Loucy (cell line): ENCODE measurements at regions not wholly inside any gene's neighbourhood (a gene's known extent, or its start where the extent isn't known, plus 50 kb on each side); places are given as distances from the start of the nearest gene placed in this dataset.

Experiments used
- H2AFZ ChIP-seq: fragments of 200-600 bp; sonication (generic); 2 replicates; pipeline ENCODE4 v1.6.0; 2016; ENCODE audit warnings: antibody characterized with exemption, mild to moderate bottlenecking, low read length, moderate library complexity
- H3F3A ChIP-seq: fragments of 200-600 bp; 2 replicates; pipeline ENCODE4 v1.6.0; 2016; ENCODE audit warnings: antibody characterized with exemption, low read depth, mild to moderate bottlenecking
- H3K27me3 ChIP-seq: fragments of 200-600 bp; sonication (generic); 2 replicates; pipeline ENCODE4 v1.6.1; 2014; ENCODE audit warnings: low read length, mild to moderate bottlenecking; ENCODE audit not compliant: insufficient read depth, poor library complexity, severe bottlenecking
- H3K36me3 ChIP-seq: fragments of 200-600 bp; sonication (generic); 2 replicates; pipeline ENCODE4 v1.6.1; 2016; ENCODE audit warnings: low read length; ENCODE audit not compliant: insufficient read depth
- H3K4me1 ChIP-seq: fragments of 200-600 bp; sonication (generic); 2 replicates; pipeline ENCODE4 v1.5.1; 2014; ENCODE audit warnings: low read length, mild to moderate bottlenecking; ENCODE audit not compliant: insufficient read depth, poor library complexity, severe bottlenecking
- H3K4me2 ChIP-seq: fragments of 200-600 bp; sonication (generic); 2 replicates; pipeline ENCODE4 v1.6.0; 2014; ENCODE audit warnings: antibody characterized with exemption, low read length, low read depth, mild to moderate bottlenecking; ENCODE audit not compliant: poor library complexity, severe bottlenecking
- H3K4me3 ChIP-seq: fragments of 200-600 bp; sonication (generic); 2 replicates; pipeline ENCODE4 v1.5.1; 2014; ENCODE audit warnings: low read length, mild to moderate bottlenecking, mixed read lengths; ENCODE audit not compliant: poor library complexity, severe bottlenecking
- H3K79me2 ChIP-seq: fragments of 200-600 bp; sonication (generic); 2 replicates; pipeline ENCODE4 v1.6.1; 2014; ENCODE audit warnings: low read length; ENCODE audit not compliant: insufficient read depth
- H3K9ac ChIP-seq: fragments of 200-600 bp; sonication (generic); 2 replicates; pipeline ENCODE4 v1.6.0; 2014; ENCODE audit warnings: mild to moderate bottlenecking, low read depth, low read length, moderate library complexity; ENCODE audit not compliant: poor library complexity, severe bottlenecking
- H3K9me2 ChIP-seq: fragments of 200-600 bp; sonication (generic); replicated peaks from 2 replicates; pipeline ENCODE4 v1.6.1; 2016; ENCODE audit warnings: low read depth, low read length, mixed read lengths
- H3K9me3 ChIP-seq: fragments of 200-600 bp; sonication (generic); 2 replicates; pipeline ENCODE4 v1.6.1; 2014; ENCODE audit warnings: mild to moderate bottlenecking, antibody characterized with exemption, low read length, low read depth; ENCODE audit not compliant: insufficient read depth
- H4K20me1 ChIP-seq: fragments of 200-600 bp; sonication (generic); 2 replicates; pipeline ENCODE4 v1.6.0; 2014; ENCODE audit warnings: antibody characterized with exemption, low read length, mild to moderate bottlenecking; ENCODE audit not compliant: insufficient read depth, poor library complexity, severe bottlenecking
- EZH2phosphoT487 ChIP-seq: fragments of 200-600 bp; IDR thresholded peaks from 2 replicates; pipeline ENCODE4 v1.6.1; 2018; ENCODE audit warnings: antibody characterized with exemption, mild to moderate bottlenecking, moderate library complexity, borderline replicate concordance
- TF ChIP-seq, protein P1 (sequence below): fragments of 200-600 bp; sonication (generic); conservative IDR thresholded peaks from 2 replicates; pipeline ENCODE4 v1.5.1; 2014; ENCODE audit warnings: mild to moderate bottlenecking, antibody characterized with exemption, low read length

DNA sequence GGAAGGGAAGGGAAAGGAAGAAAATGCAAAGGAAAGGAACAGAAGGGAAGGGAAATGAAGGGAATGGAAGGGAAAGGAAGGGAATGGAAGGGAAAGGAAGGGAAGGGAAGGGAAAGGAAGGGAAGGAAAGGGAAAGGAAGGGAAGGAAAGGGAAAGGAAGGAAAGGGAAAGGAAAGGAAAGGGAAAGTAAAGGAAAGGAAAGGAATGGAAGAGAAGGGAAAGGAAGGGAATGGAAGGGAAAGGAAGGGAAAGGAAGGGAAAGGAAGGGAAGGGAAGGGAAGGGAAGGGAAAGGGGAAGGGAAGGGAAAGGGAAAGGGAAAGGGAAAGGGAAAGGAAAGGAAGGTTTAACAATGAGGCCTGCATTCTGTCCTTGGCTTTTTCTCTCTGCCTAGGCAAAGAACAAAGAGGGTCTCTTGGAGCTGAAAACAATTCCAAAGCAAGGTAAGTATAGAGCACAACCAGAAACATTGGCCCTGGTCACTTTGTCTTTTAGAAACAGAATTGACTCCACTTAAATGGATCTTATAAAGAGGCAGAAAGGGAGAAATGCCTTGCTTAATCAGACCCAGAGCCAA is 525.9 kb upstream of the TMPO start:
- H4K20me1 ChIP-seq = no peaks in the 10 kb centered on the region
- no peak overlapping the region for H3K4me2 ChIP-seq
- no peaks in the 10 kb centered on the region for H3K9me2 ChIP-seq
- no peak overlapping the region for H3K4me3 ChIP-seq
- no peaks in the 10 kb centered on the region for H3F3A ChIP-seq
- no peaks in the 10 kb centered on the region for H3K79me2 ChIP-seq
- no peak overlapping the region for H2AFZ ChIP-seq
- H3K27me3 ChIP-seq = no peaks in the 10 kb centered on the region
- no peaks in the 10 kb centered on the region for H3K36me3 ChIP-seq
- no peak overlapping the region for H3K9ac ChIP-seq
- no peak for TF ChIP-seq EZH2phosphoT487
- TF ChIP-seq, protein P1, sequence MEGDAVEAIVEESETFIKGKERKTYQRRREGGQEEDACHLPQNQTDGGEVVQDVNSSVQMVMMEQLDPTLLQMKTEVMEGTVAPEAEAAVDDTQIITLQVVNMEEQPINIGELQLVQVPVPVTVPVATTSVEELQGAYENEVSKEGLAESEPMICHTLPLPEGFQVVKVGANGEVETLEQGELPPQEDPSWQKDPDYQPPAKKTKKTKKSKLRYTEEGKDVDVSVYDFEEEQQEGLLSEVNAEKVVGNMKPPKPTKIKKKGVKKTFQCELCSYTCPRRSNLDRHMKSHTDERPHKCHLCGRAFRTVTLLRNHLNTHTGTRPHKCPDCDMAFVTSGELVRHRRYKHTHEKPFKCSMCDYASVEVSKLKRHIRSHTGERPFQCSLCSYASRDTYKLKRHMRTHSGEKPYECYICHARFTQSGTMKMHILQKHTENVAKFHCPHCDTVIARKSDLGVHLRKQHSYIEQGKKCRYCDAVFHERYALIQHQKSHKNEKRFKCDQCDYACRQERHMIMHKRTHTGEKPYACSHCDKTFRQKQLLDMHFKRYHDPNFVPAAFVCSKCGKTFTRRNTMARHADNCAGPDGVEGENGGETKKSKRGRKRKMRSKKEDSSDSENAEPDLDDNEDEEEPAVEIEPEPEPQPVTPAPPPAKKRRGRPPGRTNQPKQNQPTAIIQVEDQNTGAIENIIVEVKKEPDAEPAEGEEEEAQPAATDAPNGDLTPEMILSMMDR = no peak
- H3K9me3 ChIP-seq = no peaks in the 10 kb centered on the region
- H3K4me1 ChIP-seq = no peaks in the 10 kb centered on the region

DNA sequence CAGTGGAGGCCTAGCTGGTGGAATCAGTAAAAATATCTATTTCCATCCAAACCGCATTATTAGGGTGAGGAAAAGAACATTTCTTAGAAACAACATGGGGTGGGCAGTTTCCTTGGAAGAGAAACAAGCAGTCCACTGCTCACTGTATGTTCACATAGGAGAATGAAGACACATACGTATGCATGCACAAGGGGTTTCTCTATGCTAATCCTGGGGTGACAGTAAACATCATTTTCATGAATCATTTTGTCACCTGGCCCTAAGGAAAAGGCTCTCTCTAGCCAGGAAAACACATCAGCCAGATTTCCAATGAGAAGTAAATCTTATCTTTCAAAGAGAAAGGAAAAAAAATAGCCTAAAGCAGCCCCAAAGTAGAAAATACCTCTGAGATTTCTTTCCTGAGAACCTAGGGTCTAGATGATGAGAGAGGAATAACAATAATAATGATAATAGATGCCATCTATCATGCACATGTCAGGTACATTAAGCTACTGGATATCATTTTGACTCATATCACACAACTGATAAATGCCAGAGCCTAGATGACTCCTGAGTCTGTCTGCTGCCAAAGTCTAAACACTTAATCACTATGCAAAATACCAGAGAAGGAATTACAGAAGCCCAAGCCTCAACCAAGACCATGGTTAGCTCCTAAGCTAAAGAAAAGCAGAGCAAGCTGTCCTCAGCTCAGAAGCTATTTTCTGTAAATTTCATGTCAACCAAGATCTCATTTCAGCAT is 520.5 kb upstream of the TMPO start:
- Histone ChIP-seq H3K27me3 (no peaks in the 10 kb centered on the region), H3K4me2 (no peak overlapping the region), H3K9ac (no peak overlapping the region), H3K4me3 (no peak overlapping the region), H3K79me2 (no peaks in the 10 kb centered on the region), H2AFZ (no peak overlapping the region), H3K9me2 (no peaks in the 10 kb centered on the region), H4K20me1 (no peaks in the 10 kb centered on the region), H3F3A (no peaks in the 10 kb centered on the region), H3K4me1 (no peaks in the 10 kb centered on the region), H3K9me3 (no peaks in the 10 kb centered on the region), H3K36me3 (no peaks in the 10 kb centered on the region)
- TF ChIP-seq, protein P1 = no peak
- no peak for TF ChIP-seq EZH2phosphoT487

DNA sequence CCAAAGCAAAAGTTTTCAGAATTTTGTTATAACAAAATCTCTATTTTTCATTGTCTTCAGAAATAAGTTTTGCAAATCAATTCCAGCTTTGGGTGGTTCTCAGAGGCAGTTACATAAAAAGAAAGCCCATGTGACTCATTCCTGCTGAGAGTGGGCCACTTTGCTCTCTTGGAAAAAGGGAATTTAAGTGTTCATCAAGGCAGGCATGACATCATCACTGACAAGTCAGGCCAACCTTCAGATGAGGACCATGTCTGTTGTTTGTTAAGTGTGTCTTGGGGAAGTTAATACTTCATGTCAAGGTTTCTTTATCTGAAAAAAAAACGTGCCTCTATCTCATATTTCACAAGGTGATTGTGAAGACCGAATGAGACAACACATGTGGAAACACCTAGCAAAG is 519.8 kb upstream of the TMPO start:
- TF ChIP-seq EZH2phosphoT487 = no peak
- TF ChIP-seq, protein P1 = no peak
- H3K27me3 ChIP-seq = no peaks in the 10 kb centered on the region
- no peaks in the 10 kb centered on the region for H3K4me1 ChIP-seq
- no peak overlapping the region for H3K4me3 ChIP-seq
- H3K79me2 ChIP-seq = no peaks in the 10 kb centered on the region
- no peaks in the 10 kb centered on the region for H3F3A ChIP-seq
- H4K20me1 ChIP-seq = no peaks in the 10 kb centered on the region
- H3K4me2 ChIP-seq = no peak overlapping the region
- no peak overlapping the region for H2AFZ ChIP-seq
- H3K9ac ChIP-seq = no peak overlapping the region
- H3K9me3 ChIP-seq = no peaks in the 10 kb centered on the region
- no peaks in the 10 kb centered on the region for H3K9me2 ChIP-seq
- no peaks in the 10 kb centered on the region for H3K36me3 ChIP-seq
